ENCODE measurements at regions not wholly inside any gene's neighbourhood (a gene's known extent, or its start where the extent isn't known, plus 50 kb on each side); places are given as distances from the start of the nearest gene placed in this dataset.

DNA sequence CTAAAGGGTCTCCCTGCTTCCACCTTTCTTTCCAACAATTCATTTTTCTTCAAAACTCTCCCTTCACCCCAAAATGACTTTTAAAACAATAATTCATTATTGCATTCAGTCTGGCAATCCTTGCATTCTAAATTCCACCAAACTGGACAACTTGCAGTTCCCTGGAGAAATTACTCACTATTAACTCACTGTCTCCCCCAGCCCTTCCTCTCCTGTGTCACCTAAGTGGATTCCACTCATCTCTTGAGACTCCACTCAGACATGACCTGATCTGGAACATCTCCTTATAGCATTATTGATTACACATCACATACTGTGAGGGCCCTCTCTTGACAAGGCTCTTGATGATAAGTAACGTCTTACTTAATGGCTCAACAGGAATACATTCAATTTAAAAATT lies 257.1 kb downstream of the BRINP2 start:
- TF ChIP-seq CTCF (IDR thresholded peaks at IDR 0.05; ENCODE audit: insufficient read depth, low read length, poor library complexity, severe bottlenecking) = no peak
- TF ChIP-seq EZH2phosphoT487 (conservative IDR thresholded peaks at IDR 0.05; ENCODE audit: low read length) = no peak

All from SU-DHL-6 (cell line).